22Rv1 (cell line): ENCODE measurements at regions not wholly inside any gene's neighbourhood (a gene's known extent, or its start where the extent isn't known, plus 50 kb on each side); places are given as distances from the start of the nearest gene placed in this dataset.

Source experiments
- H3K27ac ChIP-seq: fragments of 450-650 bp; 2 replicates; pipeline ENCODE4 v1.5.1; 2017
- ZFX ChIP-seq: fragments of 450-650 bp; IDR thresholded peaks from 2 replicates; pipeline ENCODE4 v1.6.1; 2017; ENCODE audit warnings: antibody characterized with exemption, borderline replicate concordance
- TF ChIP-seq, protein P1 (sequence below): fragments of 450-650 bp; IDR thresholded peaks from 2 replicates; pipeline ENCODE4 v1.5.1; 2017; ENCODE audit warnings: mild to moderate bottlenecking

DNA sequence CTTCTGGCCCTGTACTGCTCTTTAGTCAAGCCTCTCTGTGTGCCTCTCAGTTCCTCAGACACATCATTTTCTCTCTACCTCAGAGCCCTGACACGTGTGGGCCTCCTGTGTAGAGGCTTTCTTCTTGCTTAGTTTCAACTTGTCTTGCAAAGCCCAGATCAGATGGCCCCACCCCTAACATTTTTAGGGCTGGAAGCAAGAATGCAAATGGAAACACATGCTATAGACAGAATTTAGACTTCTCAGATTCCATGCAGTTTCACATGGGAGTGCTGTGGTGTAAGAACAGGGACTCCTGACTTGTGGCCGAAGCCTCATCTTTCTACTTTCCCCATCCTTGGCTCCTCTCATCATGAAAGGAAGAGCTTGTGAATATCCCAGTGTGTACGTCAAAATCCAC is 350.7 kb downstream of the DCHS2 start:
- H3K27ac ChIP-seq: no peak overlapping the region
- no peak for TF ChIP-seq ZFX
- TF ChIP-seq, protein P1, sequence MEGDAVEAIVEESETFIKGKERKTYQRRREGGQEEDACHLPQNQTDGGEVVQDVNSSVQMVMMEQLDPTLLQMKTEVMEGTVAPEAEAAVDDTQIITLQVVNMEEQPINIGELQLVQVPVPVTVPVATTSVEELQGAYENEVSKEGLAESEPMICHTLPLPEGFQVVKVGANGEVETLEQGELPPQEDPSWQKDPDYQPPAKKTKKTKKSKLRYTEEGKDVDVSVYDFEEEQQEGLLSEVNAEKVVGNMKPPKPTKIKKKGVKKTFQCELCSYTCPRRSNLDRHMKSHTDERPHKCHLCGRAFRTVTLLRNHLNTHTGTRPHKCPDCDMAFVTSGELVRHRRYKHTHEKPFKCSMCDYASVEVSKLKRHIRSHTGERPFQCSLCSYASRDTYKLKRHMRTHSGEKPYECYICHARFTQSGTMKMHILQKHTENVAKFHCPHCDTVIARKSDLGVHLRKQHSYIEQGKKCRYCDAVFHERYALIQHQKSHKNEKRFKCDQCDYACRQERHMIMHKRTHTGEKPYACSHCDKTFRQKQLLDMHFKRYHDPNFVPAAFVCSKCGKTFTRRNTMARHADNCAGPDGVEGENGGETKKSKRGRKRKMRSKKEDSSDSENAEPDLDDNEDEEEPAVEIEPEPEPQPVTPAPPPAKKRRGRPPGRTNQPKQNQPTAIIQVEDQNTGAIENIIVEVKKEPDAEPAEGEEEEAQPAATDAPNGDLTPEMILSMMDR: no peak

DNA sequence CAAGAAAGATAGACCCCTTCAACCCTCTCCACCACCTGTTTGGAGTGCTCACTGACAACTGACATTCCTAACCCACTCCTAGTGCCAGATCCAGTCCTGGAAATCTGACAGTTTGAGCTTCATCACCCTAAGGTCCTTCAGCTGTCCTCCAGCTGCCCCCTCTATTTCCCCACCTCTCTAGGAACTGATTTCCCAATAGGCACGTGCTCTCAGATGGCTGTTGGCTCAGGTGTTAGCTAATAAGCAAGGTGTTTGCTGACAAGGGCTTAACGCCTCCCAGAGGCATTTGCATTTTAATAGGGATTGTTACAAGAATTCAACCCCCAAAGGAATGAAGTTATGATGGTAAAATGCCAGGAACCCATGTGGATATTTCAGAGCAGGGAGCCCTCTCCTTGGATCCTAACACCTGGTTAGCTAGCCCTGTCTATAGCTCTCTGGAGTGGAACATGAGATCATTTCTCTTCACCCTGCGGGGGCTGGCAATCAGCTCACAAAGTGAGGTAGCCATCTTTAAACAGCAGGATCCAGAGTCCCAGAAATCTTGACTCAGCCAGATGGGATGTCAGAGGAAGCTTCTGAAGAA is 348.5 kb upstream of the SFRP2 start:
- no peak for TF ChIP-seq ZFX
- TF ChIP-seq, protein P1: no peak
- H3K27ac ChIP-seq: no peak overlapping the region

DNA sequence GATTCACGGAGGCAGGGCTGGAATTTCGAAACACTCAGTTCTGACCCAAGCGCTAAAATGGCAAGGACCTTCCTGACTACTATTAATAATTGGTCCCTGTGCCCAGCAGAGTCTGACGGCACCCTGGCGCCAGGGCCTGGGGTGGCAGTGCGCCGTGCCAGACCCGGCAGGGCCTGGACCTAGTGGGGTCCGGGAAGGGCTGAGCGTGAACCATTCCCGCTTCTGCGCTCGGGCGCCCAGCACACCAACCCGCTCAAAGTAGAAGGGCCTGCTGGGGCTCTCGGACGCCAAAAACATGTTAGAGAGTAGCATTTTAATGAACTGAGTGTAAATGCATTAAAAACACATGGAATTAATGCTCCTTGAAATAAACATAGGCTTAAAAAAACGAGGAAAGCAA is 346.7 kb upstream of the SFRP2 start:
- no peak overlapping the region for H3K27ac ChIP-seq
- TF ChIP-seq ZFX: no peak
- TF ChIP-seq, protein P1: no peak

DNA sequence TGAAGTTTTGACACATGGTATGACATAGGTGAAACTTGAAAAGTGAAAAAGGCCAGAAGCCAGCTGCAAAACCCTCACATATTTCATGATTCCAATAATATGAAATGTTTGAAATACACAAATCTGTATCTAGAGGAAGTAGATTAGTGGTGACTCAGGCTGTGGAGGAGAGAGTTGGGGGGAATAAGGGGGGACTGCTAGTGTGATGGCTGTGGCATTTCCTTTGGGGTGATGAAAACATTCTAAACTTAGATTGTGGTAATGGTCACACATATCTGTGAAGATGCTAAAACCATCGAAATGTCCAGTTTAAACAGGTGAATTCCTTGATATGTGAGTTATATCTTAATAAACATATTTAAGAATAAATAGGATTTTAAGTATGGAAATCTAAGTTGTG is 343.5 kb upstream of the SFRP2 start:
- TF ChIP-seq, protein P1: no peak
- TF ChIP-seq ZFX: no peak
- no peak overlapping the region for H3K27ac ChIP-seq

DNA sequence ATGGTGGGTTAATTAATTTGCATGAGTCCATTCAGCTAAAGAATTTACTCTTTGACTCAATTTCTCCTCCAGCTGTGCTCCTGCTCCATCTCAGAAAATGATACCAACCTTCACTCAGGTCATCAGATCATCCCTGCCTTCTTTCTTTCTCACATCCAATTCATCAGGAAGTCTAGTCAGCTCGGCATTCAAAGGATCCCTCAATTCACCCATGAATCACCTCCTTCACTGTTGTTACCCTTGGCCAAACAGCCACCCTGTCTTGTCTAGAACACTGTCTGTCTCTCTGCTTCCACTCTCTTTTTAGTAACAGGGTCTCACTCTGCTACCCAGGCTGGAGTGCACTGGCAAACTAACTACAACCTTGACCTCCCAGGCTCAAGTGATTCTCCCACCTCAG is 337.4 kb upstream of the SFRP2 start:
- TF ChIP-seq, protein P1: no peak
- no peak for TF ChIP-seq ZFX
- no peak overlapping the region for H3K27ac ChIP-seq

DNA sequence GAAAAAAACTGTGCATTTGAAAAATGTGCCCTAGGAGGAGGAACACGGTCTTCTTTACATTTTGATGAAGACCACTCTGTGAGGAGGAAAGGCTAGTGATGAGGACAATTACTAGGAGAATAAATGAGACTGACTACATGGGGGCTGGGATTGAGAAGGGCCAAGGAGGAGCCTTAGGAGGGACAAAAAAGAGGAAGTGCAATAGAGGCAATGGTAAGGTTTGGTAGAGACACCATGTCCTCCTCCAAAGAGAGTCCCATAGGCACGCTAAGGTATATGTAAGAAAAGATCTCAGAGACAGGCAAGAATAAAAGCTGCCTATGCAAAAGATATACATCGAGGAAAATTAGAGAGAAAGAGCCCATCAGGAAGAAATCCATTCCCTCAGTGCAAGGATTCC is 336.5 kb upstream of the SFRP2 start:
- no peak overlapping the region for H3K27ac ChIP-seq
- TF ChIP-seq, protein P1: no peak
- TF ChIP-seq ZFX: no peak

DNA sequence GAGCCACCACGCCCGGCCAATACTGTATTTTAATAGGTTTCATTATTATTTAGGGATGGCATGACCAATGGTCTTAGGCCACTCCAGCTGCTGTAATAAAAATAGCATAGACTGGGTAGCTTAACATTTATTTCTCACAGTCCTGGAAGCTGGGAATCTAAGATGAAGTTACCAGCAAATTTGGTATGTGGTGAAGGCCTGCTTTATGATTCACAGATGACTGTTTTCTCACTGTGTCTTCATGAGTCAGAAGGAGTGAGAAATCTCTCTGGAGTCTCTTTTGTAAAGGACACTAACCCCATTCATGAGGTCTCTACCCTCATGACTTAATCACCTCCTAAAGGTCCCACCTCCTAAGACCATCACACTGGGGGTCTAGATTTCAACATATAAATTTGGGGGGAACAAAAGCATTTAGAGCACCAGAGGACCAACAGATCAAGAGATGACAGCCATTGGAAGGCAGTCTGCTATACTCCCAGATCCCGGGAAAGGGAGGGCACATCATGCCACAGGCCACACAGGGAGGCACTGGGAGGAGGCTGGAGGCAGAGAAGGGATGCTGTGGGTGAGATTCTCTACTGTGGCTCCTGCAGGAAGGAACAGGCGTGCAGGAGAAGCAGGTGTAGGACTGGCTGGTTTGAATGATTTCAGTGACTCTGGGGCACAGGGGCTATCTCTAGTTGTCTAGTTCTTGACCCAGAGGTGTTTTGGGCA is 335.8 kb upstream of the SFRP2 start:
- no peak overlapping the region for H3K27ac ChIP-seq
- TF ChIP-seq, protein P1: no peak
- no peak for TF ChIP-seq ZFX
